ENCODE measurements at regions not wholly inside any gene's neighbourhood (a gene's known extent, or its start where the extent isn't known, plus 50 kb on each side); places are given as distances from the start of the nearest gene placed in this dataset.

DNA sequence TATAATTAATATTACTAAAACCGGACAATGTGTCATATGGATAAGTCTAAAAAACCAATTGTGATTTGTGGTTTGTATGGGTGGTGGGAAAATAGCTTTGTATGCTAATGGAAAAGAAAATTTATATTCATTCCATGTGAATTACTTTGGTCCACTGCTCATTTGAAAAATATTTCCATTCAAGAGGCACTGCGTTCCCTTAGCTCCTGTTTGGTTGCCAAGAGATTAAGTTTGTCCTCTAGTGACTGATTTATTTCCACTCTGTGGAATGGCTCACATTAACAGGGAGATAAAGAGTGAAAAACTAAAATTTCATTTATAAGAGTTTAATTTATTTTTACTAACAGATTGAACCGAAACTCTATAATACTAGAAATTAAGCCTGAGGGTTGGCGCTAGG, 744.1 kb upstream of the CHRM3 start:
- TF ChIP-seq RAD21 (conservative IDR thresholded peaks at IDR 0.05) (no peak), POLR2AphosphoS5 (IDR thresholded peaks at IDR 0.05) (no peak), SMC3 (conservative IDR thresholded peaks at IDR 0.05; ENCODE audit: poor library complexity) (no peak)
- TF ChIP-seq, protein P1, sequence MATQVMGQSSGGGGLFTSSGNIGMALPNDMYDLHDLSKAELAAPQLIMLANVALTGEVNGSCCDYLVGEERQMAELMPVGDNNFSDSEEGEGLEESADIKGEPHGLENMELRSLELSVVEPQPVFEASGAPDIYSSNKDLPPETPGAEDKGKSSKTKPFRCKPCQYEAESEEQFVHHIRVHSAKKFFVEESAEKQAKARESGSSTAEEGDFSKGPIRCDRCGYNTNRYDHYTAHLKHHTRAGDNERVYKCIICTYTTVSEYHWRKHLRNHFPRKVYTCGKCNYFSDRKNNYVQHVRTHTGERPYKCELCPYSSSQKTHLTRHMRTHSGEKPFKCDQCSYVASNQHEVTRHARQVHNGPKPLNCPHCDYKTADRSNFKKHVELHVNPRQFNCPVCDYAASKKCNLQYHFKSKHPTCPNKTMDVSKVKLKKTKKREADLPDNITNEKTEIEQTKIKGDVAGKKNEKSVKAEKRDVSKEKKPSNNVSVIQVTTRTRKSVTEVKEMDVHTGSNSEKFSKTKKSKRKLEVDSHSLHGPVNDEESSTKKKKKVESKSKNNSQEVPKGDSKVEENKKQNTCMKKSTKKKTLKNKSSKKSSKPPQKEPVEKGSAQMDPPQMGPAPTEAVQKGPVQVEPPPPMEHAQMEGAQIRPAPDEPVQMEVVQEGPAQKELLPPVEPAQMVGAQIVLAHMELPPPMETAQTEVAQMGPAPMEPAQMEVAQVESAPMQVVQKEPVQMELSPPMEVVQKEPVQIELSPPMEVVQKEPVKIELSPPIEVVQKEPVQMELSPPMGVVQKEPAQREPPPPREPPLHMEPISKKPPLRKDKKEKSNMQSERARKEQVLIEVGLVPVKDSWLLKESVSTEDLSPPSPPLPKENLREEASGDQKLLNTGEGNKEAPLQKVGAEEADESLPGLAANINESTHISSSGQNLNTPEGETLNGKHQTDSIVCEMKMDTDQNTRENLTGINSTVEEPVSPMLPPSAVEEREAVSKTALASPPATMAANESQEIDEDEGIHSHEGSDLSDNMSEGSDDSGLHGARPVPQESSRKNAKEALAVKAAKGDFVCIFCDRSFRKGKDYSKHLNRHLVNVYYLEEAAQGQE (IDR thresholded peaks at IDR 0.05; ENCODE audit: borderline replicate concordance) = no peak
- TF ChIP-seq, protein P2, sequence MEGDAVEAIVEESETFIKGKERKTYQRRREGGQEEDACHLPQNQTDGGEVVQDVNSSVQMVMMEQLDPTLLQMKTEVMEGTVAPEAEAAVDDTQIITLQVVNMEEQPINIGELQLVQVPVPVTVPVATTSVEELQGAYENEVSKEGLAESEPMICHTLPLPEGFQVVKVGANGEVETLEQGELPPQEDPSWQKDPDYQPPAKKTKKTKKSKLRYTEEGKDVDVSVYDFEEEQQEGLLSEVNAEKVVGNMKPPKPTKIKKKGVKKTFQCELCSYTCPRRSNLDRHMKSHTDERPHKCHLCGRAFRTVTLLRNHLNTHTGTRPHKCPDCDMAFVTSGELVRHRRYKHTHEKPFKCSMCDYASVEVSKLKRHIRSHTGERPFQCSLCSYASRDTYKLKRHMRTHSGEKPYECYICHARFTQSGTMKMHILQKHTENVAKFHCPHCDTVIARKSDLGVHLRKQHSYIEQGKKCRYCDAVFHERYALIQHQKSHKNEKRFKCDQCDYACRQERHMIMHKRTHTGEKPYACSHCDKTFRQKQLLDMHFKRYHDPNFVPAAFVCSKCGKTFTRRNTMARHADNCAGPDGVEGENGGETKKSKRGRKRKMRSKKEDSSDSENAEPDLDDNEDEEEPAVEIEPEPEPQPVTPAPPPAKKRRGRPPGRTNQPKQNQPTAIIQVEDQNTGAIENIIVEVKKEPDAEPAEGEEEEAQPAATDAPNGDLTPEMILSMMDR (IDR thresholded peaks at IDR 0.05; ENCODE audit: poor library complexity, severe bottlenecking) = no peak

Measured in neural cell (in vitro differentiated cells).